Fibroblast of lung (primary cell): ENCODE measurements at regions not wholly inside any gene's neighbourhood (a gene's known extent, or its start where the extent isn't known, plus 50 kb on each side); places are given as distances from the start of the nearest gene placed in this dataset.

Experiments used
- DNase-seq, 2 donors: peaks; one replicate each; pipeline versions ENCODE4 v3.0.0 to v3.0.0-alpha.2; 2010; ENCODE audit warnings: low read depth in 2 of 2
- H2AFZ ChIP-seq: 2 replicates; pipeline ENCODE4 v1.5.1; 2012; ENCODE audit warnings: low read length, control low read depth, inconsistent platforms
- H3K27ac ChIP-seq: 2 replicates; pipeline ENCODE4 v1.5.1; 2011; ENCODE audit warnings: low read length, control low read depth; ENCODE audit not compliant: insufficient read depth
- H3K27me3 ChIP-seq: 2 replicates; pipeline ENCODE4 v1.5.1; 2011; ENCODE audit warnings: mild to moderate bottlenecking, low read length; ENCODE audit not compliant: control insufficient read depth, insufficient read depth
- H3K36me3 ChIP-seq: 2 replicates; pipeline ENCODE4 v1.5.1; 2011; ENCODE audit warnings: low read length; ENCODE audit not compliant: control insufficient read depth, insufficient read depth
- H3K4me1 ChIP-seq: 2 replicates; pipeline ENCODE4 v1.5.1; 2011; ENCODE audit warnings: low read length; ENCODE audit not compliant: control insufficient read depth, insufficient read depth; ENCODE audit errors: extremely low read depth
- H3K4me2 ChIP-seq: 2 replicates; pipeline ENCODE4 v1.5.1; 2011; ENCODE audit warnings: low read length, control low read depth; ENCODE audit not compliant: insufficient read depth; ENCODE audit errors: extremely low read depth
- H3K4me3 ChIP-seq, 4 experiments: fragments of 200-600 bp in 1 of 4; sonication (generic) in 1 of 4; replicated peaks in 1 of 4; 2 replicates each; pipeline ENCODE4 v1.5.1; 2011 to 2016; ENCODE audit warnings: low read length in 4 of 4, low read depth in 3 of 4, mild to moderate bottlenecking in 3 of 4, control low read depth in 2 of 4, inconsistent platforms in 1 of 4, mixed read lengths in 1 of 4; ENCODE audit not compliant: insufficient read depth in 1 of 4; ENCODE audit errors: control extremely low read depth in 1 of 4
- H3K79me2 ChIP-seq: 2 replicates; pipeline ENCODE4 v1.5.1; 2012; ENCODE audit warnings: mild to moderate bottlenecking, low read length, inconsistent platforms; ENCODE audit not compliant: control insufficient read depth, insufficient read depth
- H3K9ac ChIP-seq: 2 replicates; pipeline ENCODE4 v1.5.1; 2011; ENCODE audit warnings: mild to moderate bottlenecking, low read length, control low read depth; ENCODE audit not compliant: insufficient read depth
- H3K9me3 ChIP-seq: 2 replicates; pipeline ENCODE4 v1.5.1; 2012; ENCODE audit warnings: low read depth, low read length; ENCODE audit not compliant: control insufficient read depth, insufficient read depth
- H4K20me1 ChIP-seq: 2 replicates; pipeline ENCODE4 v1.5.1; 2011; ENCODE audit warnings: low read length; ENCODE audit not compliant: control insufficient read depth, insufficient read depth; ENCODE audit errors: extremely low read depth
- EZH2 ChIP-seq: IDR thresholded peaks from 2 replicates; pipeline ENCODE4 v1.5.1; 2012; ENCODE audit warnings: low read length, control low read depth, mild to moderate bottlenecking; ENCODE audit errors: missing control alignments
- TF ChIP-seq, protein P1 (sequence below), 2 donors: IDR thresholded peaks in 1 of 2; conservative IDR thresholded peaks in 1 of 2; 1 replicate in 1 of 2; 2 replicates in 1 of 2; pipeline ENCODE4 v1.5.1; 2011 to 2012; ENCODE audit warnings: low read length in 2 of 2, control low read depth in 1 of 2, inconsistent platforms in 1 of 2, low read depth in 1 of 2, mild to moderate bottlenecking in 1 of 2

GRCh38 chr1:244337839-244338238 lies 113.9 kb downstream of the ADSS2 start:
- Histone ChIP-seq H3K9ac (no peak overlapping the region), H3K79me2 (no peaks in the 10 kb centered on the region), H3K9me3 (no peaks in the 10 kb centered on the region), H2AFZ (no peak overlapping the region), H3K4me3 (no peak overlapping the region), H3K4me1 (no peaks in the 10 kb centered on the region), H3K27ac (no peak overlapping the region), H3K27me3 (no peaks in the 10 kb centered on the region), H3K36me3 (no peaks in the 10 kb centered on the region), H4K20me1 (no peaks in the 10 kb centered on the region), H3K4me2 (no peak overlapping the region)
- TF ChIP-seq, protein P1, sequence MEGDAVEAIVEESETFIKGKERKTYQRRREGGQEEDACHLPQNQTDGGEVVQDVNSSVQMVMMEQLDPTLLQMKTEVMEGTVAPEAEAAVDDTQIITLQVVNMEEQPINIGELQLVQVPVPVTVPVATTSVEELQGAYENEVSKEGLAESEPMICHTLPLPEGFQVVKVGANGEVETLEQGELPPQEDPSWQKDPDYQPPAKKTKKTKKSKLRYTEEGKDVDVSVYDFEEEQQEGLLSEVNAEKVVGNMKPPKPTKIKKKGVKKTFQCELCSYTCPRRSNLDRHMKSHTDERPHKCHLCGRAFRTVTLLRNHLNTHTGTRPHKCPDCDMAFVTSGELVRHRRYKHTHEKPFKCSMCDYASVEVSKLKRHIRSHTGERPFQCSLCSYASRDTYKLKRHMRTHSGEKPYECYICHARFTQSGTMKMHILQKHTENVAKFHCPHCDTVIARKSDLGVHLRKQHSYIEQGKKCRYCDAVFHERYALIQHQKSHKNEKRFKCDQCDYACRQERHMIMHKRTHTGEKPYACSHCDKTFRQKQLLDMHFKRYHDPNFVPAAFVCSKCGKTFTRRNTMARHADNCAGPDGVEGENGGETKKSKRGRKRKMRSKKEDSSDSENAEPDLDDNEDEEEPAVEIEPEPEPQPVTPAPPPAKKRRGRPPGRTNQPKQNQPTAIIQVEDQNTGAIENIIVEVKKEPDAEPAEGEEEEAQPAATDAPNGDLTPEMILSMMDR (conservative IDR thresholded peaks at IDR 0.05 in 1 of 2, IDR thresholded peaks at IDR 0.05 in 1 of 2; ENCODE audit: low read depth in 1 of 2, low read length in 2 of 2) = no peak
- TF ChIP-seq EZH2 = no peak
- DNase-seq = no peak

GRCh38 chr1:244339073-244339692 lies 112.5 kb downstream of the ADSS2 start:
- TF ChIP-seq, protein P1 (conservative IDR thresholded peaks at IDR 0.05 in 1 of 2, IDR thresholded peaks at IDR 0.05 in 1 of 2; ENCODE audit: low read depth in 1 of 2, low read length in 2 of 2) = no peak
- TF ChIP-seq EZH2 = no peak
- no peak overlapping the region for H3K4me2 ChIP-seq
- H3K4me1 ChIP-seq = no peaks in the 10 kb centered on the region
- no peaks in the 10 kb centered on the region for H3K79me2 ChIP-seq
- DNase-seq = no peak
- H4K20me1 ChIP-seq = no peaks in the 10 kb centered on the region
- no peak overlapping the region for H3K4me3 ChIP-seq
- no peak overlapping the region for H2AFZ ChIP-seq
- H3K27ac ChIP-seq = no peak overlapping the region
- H3K9ac ChIP-seq = no peak overlapping the region
- no peaks in the 10 kb centered on the region for H3K9me3 ChIP-seq
- H3K27me3 ChIP-seq = no peaks in the 10 kb centered on the region
- no peaks in the 10 kb centered on the region for H3K36me3 ChIP-seq

GRCh38 chr1:244339776-244340175 lies 111.9 kb downstream of the ADSS2 start:
- H3K79me2 ChIP-seq = no peaks in the 10 kb centered on the region
- no peak overlapping the region for H3K27ac ChIP-seq
- no peak for TF ChIP-seq EZH2
- TF ChIP-seq, protein P1 (conservative IDR thresholded peaks at IDR 0.05 in 1 of 2, IDR thresholded peaks at IDR 0.05 in 1 of 2; ENCODE audit: low read depth in 1 of 2, low read length in 2 of 2) = no peak
- no peaks in the 10 kb centered on the region for H3K27me3 ChIP-seq
- H3K9me3 ChIP-seq = no peaks in the 10 kb centered on the region
- no peak overlapping the region for H3K4me3 ChIP-seq
- H4K20me1 ChIP-seq = no peaks in the 10 kb centered on the region
- DNase-seq = no peak
- H3K4me1 ChIP-seq = no peaks in the 10 kb centered on the region
- H2AFZ ChIP-seq = no peak overlapping the region
- H3K4me2 ChIP-seq = no peak overlapping the region
- no peak overlapping the region for H3K9ac ChIP-seq
- no peaks in the 10 kb centered on the region for H3K36me3 ChIP-seq
